ENCODE measurements at regions not wholly inside any gene's neighbourhood (a gene's known extent, or its start where the extent isn't known, plus 50 kb on each side); places are given as distances from the start of the nearest gene placed in this dataset.

DNA sequence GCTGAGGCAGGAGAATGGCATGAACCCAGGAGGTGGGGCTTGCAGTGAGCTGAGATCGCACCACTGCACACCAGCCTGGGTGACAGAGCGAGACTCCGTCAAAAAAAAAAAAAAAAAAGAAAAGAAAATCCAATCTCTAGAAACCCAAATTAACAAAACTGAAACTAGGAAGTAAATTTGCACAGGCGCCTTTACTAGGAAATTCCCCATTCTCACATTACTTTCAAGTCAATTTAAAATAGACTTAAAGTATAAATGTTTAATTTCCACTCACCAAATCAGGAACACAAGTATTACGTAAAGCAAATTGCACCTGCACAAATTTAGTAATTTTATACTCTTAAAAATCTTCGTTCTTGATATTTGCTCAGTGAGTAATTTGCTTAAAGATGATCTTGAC, 67.8 kb upstream of the BCAR3 start:
- DNase-seq (ENCODE audit: low read depth in 1 of 2, low spot score in 1 of 2) = no peak
- Histone ChIP-seq H3K4me3 (replicated peaks; ENCODE audit: insufficient read depth, low read length) (no peak overlapping the region), H3K27ac (replicated peaks) (no peak overlapping the region), H3K27me3 (ENCODE audit: insufficient read depth, poor library complexity, severe bottlenecking) (no peaks in the 10 kb centered on the region)
- TF ChIP-seq, protein P1, sequence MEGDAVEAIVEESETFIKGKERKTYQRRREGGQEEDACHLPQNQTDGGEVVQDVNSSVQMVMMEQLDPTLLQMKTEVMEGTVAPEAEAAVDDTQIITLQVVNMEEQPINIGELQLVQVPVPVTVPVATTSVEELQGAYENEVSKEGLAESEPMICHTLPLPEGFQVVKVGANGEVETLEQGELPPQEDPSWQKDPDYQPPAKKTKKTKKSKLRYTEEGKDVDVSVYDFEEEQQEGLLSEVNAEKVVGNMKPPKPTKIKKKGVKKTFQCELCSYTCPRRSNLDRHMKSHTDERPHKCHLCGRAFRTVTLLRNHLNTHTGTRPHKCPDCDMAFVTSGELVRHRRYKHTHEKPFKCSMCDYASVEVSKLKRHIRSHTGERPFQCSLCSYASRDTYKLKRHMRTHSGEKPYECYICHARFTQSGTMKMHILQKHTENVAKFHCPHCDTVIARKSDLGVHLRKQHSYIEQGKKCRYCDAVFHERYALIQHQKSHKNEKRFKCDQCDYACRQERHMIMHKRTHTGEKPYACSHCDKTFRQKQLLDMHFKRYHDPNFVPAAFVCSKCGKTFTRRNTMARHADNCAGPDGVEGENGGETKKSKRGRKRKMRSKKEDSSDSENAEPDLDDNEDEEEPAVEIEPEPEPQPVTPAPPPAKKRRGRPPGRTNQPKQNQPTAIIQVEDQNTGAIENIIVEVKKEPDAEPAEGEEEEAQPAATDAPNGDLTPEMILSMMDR (IDR thresholded peaks at IDR 0.05; ENCODE audit: insufficient read depth, low read length) = no peak
- TF ChIP-seq GABPA (IDR thresholded peaks at IDR 0.05; ENCODE audit: low read depth) = no peak

DNA sequence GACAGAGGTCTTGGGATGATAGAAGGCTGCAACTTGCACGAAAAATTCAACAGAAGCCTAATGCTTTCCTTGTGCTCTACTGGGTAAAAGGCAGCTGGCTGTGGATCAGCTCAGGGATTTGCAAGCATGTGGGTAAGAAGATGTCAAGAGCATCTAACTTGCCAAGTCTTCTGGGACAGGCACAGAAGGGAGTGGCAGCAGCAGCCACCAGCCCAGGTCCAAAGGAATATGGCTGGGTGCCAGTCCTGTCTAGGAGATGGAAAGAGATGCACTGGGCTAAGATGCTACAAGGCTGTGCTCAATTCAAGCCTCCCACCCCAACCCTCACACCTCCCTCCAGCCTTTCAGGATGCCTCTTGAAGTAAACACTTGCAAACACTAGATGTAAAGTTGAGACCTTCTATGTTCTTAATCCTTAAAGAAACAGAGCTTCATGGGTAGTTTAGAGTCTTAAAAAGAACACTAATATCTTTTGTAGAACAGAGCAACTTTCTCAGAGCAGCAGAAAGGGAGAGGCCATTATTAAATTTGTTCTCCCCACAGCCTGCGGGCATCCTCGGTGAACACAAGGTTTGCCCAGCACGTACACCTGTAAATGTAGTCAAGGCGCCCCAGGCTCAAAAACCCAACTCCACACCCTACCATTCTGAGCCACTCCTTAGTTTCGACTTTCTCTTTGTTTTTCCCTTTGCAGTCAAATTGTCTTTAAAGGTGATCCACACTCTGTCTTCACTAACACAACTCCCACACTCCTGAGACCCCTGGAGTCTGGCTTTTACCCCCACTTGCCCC, 64.6 kb upstream of the BCAR3 start:
- no peaks in the 10 kb centered on the region for H3K27me3 ChIP-seq (ENCODE audit: insufficient read depth, poor library complexity, severe bottlenecking)
- H3K4me3 ChIP-seq (replicated peaks; ENCODE audit: insufficient read depth, low read length) = no peak overlapping the region
- no peak for DNase-seq (ENCODE audit: low read depth in 1 of 2, low spot score in 1 of 2)
- no peak overlapping the region for H3K27ac ChIP-seq (replicated peaks)
- TF ChIP-seq, protein P1 (IDR thresholded peaks at IDR 0.05; ENCODE audit: insufficient read depth, low read length) = no peak
- no peak for TF ChIP-seq SPI1 (IDR thresholded peaks at IDR 0.05; ENCODE audit: borderline replicate concordance, low read depth)

DNA sequence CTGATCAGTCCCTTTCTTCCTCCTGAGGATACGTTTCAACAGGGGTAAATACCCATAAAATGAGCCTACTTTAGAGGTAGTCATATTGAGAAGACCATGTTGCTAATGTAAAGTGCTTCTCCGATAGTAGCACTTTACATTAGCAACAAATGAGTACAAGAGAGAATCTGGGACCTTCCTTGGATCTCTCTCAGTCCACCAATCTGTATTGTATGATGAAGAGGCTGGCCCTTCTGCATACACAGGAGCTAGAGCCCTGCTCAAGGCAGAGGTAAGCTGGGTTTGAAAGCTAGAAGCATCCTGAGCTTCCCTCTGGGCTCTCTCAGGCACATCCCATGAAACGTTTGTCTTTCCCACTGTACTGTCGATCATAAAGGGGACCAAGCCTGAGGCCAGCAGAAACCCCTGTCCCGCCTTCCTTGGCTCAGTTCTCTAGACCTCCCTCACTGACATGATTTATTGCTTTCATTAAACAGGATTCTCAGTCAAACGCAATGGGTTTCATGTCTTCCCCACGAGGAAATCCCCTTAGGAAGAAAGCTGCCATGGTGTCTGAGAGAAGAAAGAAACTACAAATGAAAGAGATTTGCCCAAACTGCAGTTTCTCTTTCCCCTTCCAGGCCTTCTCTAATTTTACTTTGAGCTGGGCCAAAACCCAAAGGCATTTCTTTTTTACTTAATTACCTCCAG, 62.8 kb upstream of the BCAR3 start:
- Histone ChIP-seq H3K4me3 (replicated peaks; ENCODE audit: insufficient read depth, low read length) (no peak overlapping the region), H3K27me3 (ENCODE audit: insufficient read depth, poor library complexity, severe bottlenecking) (no peaks in the 10 kb centered on the region), H3K27ac (replicated peaks) (no peak overlapping the region)
- no peak for DNase-seq (ENCODE audit: low read depth in 1 of 2, low spot score in 1 of 2)
- TF ChIP-seq, protein P1 (IDR thresholded peaks at IDR 0.05; ENCODE audit: insufficient read depth, low read length) = no peak
- TF ChIP-seq, protein P2, sequence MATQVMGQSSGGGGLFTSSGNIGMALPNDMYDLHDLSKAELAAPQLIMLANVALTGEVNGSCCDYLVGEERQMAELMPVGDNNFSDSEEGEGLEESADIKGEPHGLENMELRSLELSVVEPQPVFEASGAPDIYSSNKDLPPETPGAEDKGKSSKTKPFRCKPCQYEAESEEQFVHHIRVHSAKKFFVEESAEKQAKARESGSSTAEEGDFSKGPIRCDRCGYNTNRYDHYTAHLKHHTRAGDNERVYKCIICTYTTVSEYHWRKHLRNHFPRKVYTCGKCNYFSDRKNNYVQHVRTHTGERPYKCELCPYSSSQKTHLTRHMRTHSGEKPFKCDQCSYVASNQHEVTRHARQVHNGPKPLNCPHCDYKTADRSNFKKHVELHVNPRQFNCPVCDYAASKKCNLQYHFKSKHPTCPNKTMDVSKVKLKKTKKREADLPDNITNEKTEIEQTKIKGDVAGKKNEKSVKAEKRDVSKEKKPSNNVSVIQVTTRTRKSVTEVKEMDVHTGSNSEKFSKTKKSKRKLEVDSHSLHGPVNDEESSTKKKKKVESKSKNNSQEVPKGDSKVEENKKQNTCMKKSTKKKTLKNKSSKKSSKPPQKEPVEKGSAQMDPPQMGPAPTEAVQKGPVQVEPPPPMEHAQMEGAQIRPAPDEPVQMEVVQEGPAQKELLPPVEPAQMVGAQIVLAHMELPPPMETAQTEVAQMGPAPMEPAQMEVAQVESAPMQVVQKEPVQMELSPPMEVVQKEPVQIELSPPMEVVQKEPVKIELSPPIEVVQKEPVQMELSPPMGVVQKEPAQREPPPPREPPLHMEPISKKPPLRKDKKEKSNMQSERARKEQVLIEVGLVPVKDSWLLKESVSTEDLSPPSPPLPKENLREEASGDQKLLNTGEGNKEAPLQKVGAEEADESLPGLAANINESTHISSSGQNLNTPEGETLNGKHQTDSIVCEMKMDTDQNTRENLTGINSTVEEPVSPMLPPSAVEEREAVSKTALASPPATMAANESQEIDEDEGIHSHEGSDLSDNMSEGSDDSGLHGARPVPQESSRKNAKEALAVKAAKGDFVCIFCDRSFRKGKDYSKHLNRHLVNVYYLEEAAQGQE (IDR thresholded peaks at IDR 0.05; ENCODE audit: insufficient replicate concordance, low read depth) = no peak
- no peak for TF ChIP-seq GABPA (IDR thresholded peaks at IDR 0.05; ENCODE audit: low read depth)
- no peak for TF ChIP-seq SPI1 (IDR thresholded peaks at IDR 0.05; ENCODE audit: borderline replicate concordance, low read depth)
- no peak for TF ChIP-seq POLR2AphosphoS5 (IDR thresholded peaks at IDR 0.05; ENCODE audit: low read depth)

DNA sequence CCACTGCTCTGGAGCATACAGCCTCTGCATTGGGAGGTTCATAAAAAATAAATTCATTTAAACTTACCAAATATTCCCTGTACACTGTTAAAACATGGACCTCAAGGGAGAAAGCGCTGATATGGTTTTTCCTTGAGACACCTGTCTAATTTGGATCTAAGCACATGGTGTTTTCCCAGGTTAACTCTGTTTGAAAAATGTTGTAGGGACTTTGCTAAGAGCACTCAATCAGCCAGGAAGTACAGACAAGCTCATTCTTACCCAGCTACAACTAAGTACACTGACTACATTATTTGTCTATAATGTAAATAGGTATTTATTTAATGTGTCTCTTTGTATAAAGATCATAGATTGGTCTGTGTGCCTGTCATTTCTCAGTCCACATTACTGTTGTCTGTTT, 61.8 kb upstream of the BCAR3 start:
- TF ChIP-seq, protein P1 (IDR thresholded peaks at IDR 0.05; ENCODE audit: insufficient read depth, low read length) = no peak
- no peak for TF ChIP-seq GABPA (IDR thresholded peaks at IDR 0.05; ENCODE audit: low read depth)
- no peak for TF ChIP-seq POLR2AphosphoS5 (IDR thresholded peaks at IDR 0.05; ENCODE audit: low read depth)
- TF ChIP-seq, protein P2 (IDR thresholded peaks at IDR 0.05; ENCODE audit: insufficient replicate concordance, low read depth) = no peak
- no peak for TF ChIP-seq SPI1 (IDR thresholded peaks at IDR 0.05; ENCODE audit: borderline replicate concordance, low read depth)
- no peak overlapping the region for H3K27ac ChIP-seq (replicated peaks)
- H3K4me3 ChIP-seq (replicated peaks; ENCODE audit: insufficient read depth, low read length) = no peak overlapping the region
- no peak for DNase-seq (ENCODE audit: low read depth in 1 of 2, low spot score in 1 of 2)
- H3K27me3 ChIP-seq (ENCODE audit: insufficient read depth, poor library complexity, severe bottlenecking) = no peaks in the 10 kb centered on the region
